Natural killer cell treated with Interleukin-12 subunit alpha and Interleukin-12 subunit beta and Interleukin-15 and Interleukin-18, amount 100 ng/mL, for 72 hours (primary cell): ENCODE measurements at regions not wholly inside any gene's neighbourhood (a gene's known extent, or its start where the extent isn't known, plus 50 kb on each side); places are given as distances from the start of the nearest gene placed in this dataset.
"Not testable (repeated sequence)": the region's sequence is repeated elsewhere in the genome, so short reads cannot be mapped to it uniquely, and the experiment has no call there.

Source experiments
- ATAC-seq, 2 donors: fragments of 150-1000 bp; cut with Tn5 transposase in 1 of 2; sonication (Bioruptor Pico), chemical (Tn5 transposase) in 1 of 2; 2 replicates each; pipeline ENCODE4 v1.10.0; 2021
- DNase-seq: peaks from one replicate; pipeline ENCODE4 v3.0.0; 2022; ENCODE audit warnings: low spot score
- H3K27ac Mint-ChIP-seq, 2 donors: 1 replicate in 1 of 2; 2 replicates in 1 of 2; pipeline ENCODE4 v1.8.0; 2022; ENCODE audit warnings: mixed read lengths in 2 of 2, mild to moderate bottlenecking in 1 of 2, moderate library complexity in 1 of 2
- H3K27me3 Mint-ChIP-seq, 2 donors: 1 replicate in 1 of 2; 2 replicates in 1 of 2; pipeline ENCODE4 v1.8.0; 2022; ENCODE audit warnings: mixed read lengths in 2 of 2
- H3K36me3 Mint-ChIP-seq: one replicate; pipeline ENCODE4 v1.8.0; 2022; ENCODE audit warnings: mixed read lengths
- H3K4me1 Mint-ChIP-seq, 2 donors: 1 replicate in 1 of 2; 2 replicates in 1 of 2; pipeline ENCODE4 v1.8.0; 2022; ENCODE audit warnings: low read depth in 2 of 2, mixed read lengths in 2 of 2, mild to moderate bottlenecking in 1 of 2
- H3K4me3 Mint-ChIP-seq: one replicate; pipeline ENCODE4 v1.8.0; 2022; ENCODE audit warnings: mixed read lengths
- H3K9me3 Mint-ChIP-seq: 2 replicates; pipeline ENCODE4 v1.8.0; 2022; ENCODE audit warnings: mixed read lengths

DNA sequence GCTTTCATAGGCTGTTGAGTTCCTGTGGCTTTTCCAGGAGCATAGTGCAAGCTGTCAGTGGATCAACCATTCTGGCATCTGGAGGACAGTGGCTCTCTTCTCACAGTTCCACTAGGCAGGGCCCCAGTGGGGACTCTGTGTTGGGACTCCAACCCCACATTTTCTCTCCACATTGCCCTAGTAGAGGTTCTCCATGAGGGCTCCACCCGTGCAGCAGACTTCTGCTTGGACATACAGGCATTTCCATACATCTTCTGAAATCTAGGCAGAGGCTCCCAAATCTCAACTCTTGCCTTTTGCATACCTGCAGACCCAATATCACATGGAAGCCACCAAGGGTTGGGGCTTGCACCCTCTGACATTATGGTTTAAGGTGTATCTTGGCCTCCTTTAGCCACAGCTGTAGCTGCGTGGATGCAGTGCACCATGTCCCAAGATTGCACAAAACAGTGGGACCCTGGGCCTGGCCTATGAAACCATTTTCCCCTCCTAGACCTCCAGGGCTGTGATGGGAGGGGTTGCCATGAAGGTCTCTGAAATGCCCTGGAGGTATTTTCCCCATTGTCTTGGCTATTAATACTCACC, 645.9 kb upstream of the CITED2 start:
- Mint-ChIP-seq H3K4me1 (no peaks in the 10 kb centered on the region), H3K27ac (no peak overlapping the region), H3K36me3 (peaks cover 14% of the 10 kb centered on the region), H3K9me3 (peaks cover 4% of the 10 kb centered on the region), H3K27me3 (peaks cover 0 to 5% of the 10 kb centered on the region in 2 donors), H3K4me3 (no peak overlapping the region)
- ATAC-seq (no peak), DNase-seq (no peak)

- Mint-ChIP-seq H3K27me3 (peaks cover 0 to 5% of the 10 kb centered on the region in 2 donors), H3K27ac (no peak overlapping the region), H3K9me3 (peaks cover 4% of the 10 kb centered on the region), H3K4me1 (no peaks in the 10 kb centered on the region), H3K36me3 (peaks cover 14% of the 10 kb centered on the region), H3K4me3 (no peak overlapping the region)
- ATAC-seq (no peak), DNase-seq (no peak)
These were observed 644.1 kb upstream of the CITED2 start for GRCh38 chr6:140018588-140018987.

- Mint-ChIP-seq H3K9me3 (peaks cover 4% of the 10 kb centered on the region), H3K36me3 (peaks cover 14% of the 10 kb centered on the region), H3K27ac (no peak overlapping the region), H3K4me1 (no peaks in the 10 kb centered on the region), H3K4me3 (no peak overlapping the region), H3K27me3 (peaks cover 0 to 5% of the 10 kb centered on the region in 2 donors)
- DNase-seq: no peak
- no peak for ATAC-seq
These were observed 643.0 kb upstream of the CITED2 start for GRCh38 chr6:140017470-140017869.

GRCh38 chr6:140012150-140012549, 637.7 kb upstream of the CITED2 start:
- no peaks in the 10 kb centered on the region for H3K36me3 Mint-ChIP-seq
- DNase-seq (no peak), ATAC-seq (no peak)
- no peaks in the 10 kb centered on the region for H3K9me3 Mint-ChIP-seq
- H3K4me3 Mint-ChIP-seq: no peak overlapping the region
- H3K27me3 Mint-ChIP-seq: peaks cover 0 to 2% of the 10 kb centered on the region in 2 donors
- no peaks in the 10 kb centered on the region for H3K4me1 Mint-ChIP-seq
- no peak overlapping the region for H3K27ac Mint-ChIP-seq

- no peak for ATAC-seq
- no peaks in the 10 kb centered on the region for H3K36me3 Mint-ChIP-seq
These were observed 637.1 kb upstream of the CITED2 start for GRCh38 chr6:140011537-140011936.

DNA sequence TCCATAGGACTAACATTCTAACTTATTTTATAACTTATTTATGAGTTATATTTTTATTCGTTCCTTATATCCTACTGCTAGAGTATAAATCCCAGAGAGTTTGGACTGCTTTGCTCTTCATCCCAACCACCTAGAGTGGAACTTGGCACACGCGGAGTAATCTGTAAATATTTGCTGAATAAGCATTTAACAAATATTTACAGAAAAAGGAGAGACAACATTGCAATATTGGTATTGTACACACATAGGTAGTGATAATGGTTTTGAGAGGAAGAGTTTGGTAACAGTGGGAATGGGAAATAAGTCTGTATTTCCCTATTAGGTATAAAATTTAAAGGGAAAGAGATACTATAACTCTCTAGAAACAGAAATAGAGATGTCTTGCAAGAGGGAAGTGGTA, 634.8 kb upstream of the CITED2 start:
- H3K27ac Mint-ChIP-seq: no peak overlapping the region
- H3K36me3 Mint-ChIP-seq: no peaks in the 10 kb centered on the region
- H3K27me3 Mint-ChIP-seq: peaks cover 0 to 2% of the 10 kb centered on the region in 2 donors
- H3K4me3 Mint-ChIP-seq: no peak overlapping the region
- no peaks in the 10 kb centered on the region for H3K4me1 Mint-ChIP-seq
- no peaks in the 10 kb centered on the region for H3K9me3 Mint-ChIP-seq
- ATAC-seq: no peak
- no peak for DNase-seq

More at GRCh38 chr6:140011537-140011936, 637.1 kb upstream of the CITED2 start:
- Mint-ChIP-seq H3K9me3 (no peaks in the 10 kb centered on the region), H3K4me3 (no peak overlapping the region), H3K27ac (no peak overlapping the region), H3K27me3 (peaks cover 0 to 2% of the 10 kb centered on the region in 2 donors), H3K4me1 (no peaks in the 10 kb centered on the region)
- DNase-seq: no peak

- DNase-seq (no peak), ATAC-seq (no peak)
- Mint-ChIP-seq H3K36me3 (no peaks in the 10 kb centered on the region), H3K4me1 (no peaks in the 10 kb centered on the region), H3K9me3 (no peaks in the 10 kb centered on the region), H3K27ac (no peak overlapping the region), H3K4me3 (no peak overlapping the region), H3K27me3 (peaks cover 0 to 2% of the 10 kb centered on the region in 2 donors)
These were observed 633.1 kb upstream of the CITED2 start for GRCh38 chr6:140007525-140007924.

GRCh38 chr6:140003217-140003616, 628.8 kb upstream of the CITED2 start:
- ATAC-seq (no peak), DNase-seq (no peak)
- Mint-ChIP-seq H3K4me1 (no peaks in the 10 kb centered on the region), H3K27ac (no peak overlapping the region), H3K9me3 (no peaks in the 10 kb centered on the region), H3K36me3 (no peaks in the 10 kb centered on the region), H3K27me3 (peaks cover 0 to under 1% of the 10 kb centered on the region in 2 donors), H3K4me3 (no peak overlapping the region)

GRCh38 chr6:140002396-140003022, 628.1 kb upstream of the CITED2 start:
- Mint-ChIP-seq H3K27ac (no peak overlapping the region), H3K36me3 (no peaks in the 10 kb centered on the region), H3K27me3 (no peaks in the 10 kb centered on the region), H3K9me3 (no peaks in the 10 kb centered on the region), H3K4me1 (no peaks in the 10 kb centered on the region), H3K4me3 (no peak overlapping the region)
- no peak for ATAC-seq
- no peak for DNase-seq

DNA sequence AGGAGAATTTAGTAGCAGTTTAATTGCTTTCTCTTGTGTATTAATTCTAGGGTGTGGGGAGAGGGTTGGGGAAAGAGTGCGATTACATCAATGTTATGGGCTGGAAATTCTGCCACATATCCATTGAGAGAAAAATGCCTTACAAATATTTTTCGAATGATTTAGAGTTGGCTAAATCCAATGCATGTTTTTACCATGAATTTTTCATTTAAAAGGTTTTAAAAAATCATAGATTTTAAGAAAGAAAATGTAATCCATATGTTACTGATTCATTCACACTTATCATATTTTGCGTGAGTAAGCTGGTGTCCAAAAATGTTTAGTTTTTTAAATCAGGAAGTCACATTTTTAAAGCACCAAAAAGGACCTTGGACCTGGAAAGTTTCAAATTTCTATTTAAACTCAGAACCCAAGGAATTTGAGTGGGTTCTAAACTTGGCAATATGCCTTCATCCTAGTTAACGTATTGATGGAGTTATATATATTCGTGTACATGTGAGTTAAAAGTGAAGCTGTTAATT, 627.4 kb upstream of the CITED2 start:
- Mint-ChIP-seq H3K4me1 (no peaks in the 10 kb centered on the region), H3K9me3 (no peaks in the 10 kb centered on the region)

GRCh38 chr6:140001005-140001404, 626.6 kb upstream of the CITED2 start:
- H3K4me3 Mint-ChIP-seq: no peak overlapping the region
- no peaks in the 10 kb centered on the region for H3K27me3 Mint-ChIP-seq
- H3K36me3 Mint-ChIP-seq: no peaks in the 10 kb centered on the region
- H3K4me1 Mint-ChIP-seq: peaks cover 0 to 4% of the 10 kb centered on the region in 2 donors
- DNase-seq (no peak), ATAC-seq (no peak)
- H3K27ac Mint-ChIP-seq: no peak overlapping the region
- H3K9me3 Mint-ChIP-seq: no peaks in the 10 kb centered on the region

More for the DNA sequence above, 627.4 kb upstream of the CITED2 start:
- no peak overlapping the region for H3K4me3 Mint-ChIP-seq
- no peak for DNase-seq
- no peak overlapping the region for H3K27ac Mint-ChIP-seq
- ATAC-seq: no peak
- no peaks in the 10 kb centered on the region for H3K27me3 Mint-ChIP-seq
- no peaks in the 10 kb centered on the region for H3K36me3 Mint-ChIP-seq

DNA sequence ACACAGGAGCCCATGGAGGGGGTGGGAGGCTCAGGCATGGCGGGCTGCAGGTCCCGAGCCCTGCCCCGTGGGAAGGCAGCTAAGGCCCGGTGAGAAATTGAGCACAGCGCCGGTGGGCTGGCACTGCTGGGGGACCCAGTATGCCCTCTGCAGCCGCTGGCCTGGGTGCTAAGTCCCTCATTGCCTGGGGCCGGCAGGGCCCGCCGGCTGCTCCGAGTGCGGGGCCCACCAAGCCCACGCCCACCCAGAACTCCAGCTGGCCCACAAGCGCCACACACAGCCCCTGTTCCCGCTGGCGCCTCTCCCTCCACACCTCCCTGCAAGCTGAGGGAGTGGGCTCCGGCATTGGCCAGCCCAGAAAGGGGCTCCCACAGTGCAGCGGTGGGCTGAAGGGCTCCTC, 625.2 kb upstream of the CITED2 start:
- not testable (repeated sequence) for H3K4me3 Mint-ChIP-seq, H3K9me3 Mint-ChIP-seq, H3K27ac Mint-ChIP-seq, H3K4me1 Mint-ChIP-seq, H3K36me3 Mint-ChIP-seq, H3K27me3 Mint-ChIP-seq, DNase-seq, ATAC-seq

- H3K9me3 Mint-ChIP-seq, H3K4me3 Mint-ChIP-seq, ATAC-seq, H3K4me1 Mint-ChIP-seq, H3K27ac Mint-ChIP-seq, H3K36me3 Mint-ChIP-seq, DNase-seq, H3K27me3 Mint-ChIP-seq: not testable (repeated sequence)
These were observed 624.0 kb upstream of the CITED2 start for GRCh38 chr6:139998478-139998877.

GRCh38 chr6:139996253-139996834, 621.9 kb upstream of the CITED2 start:
- no peaks in the 10 kb centered on the region for H3K36me3 Mint-ChIP-seq
- no peak overlapping the region for H3K27ac Mint-ChIP-seq
- no peak for DNase-seq
- H3K27me3 Mint-ChIP-seq: no peaks in the 10 kb centered on the region
- H3K9me3 Mint-ChIP-seq: no peaks in the 10 kb centered on the region
- no peak for ATAC-seq
- H3K4me1 Mint-ChIP-seq: peaks cover 0 to 4% of the 10 kb centered on the region in 2 donors
- H3K4me3 Mint-ChIP-seq: no peak overlapping the region
